ENCODE measurements at regions not wholly inside any gene's neighbourhood (a gene's known extent, or its start where the extent isn't known, plus 50 kb on each side); places are given as distances from the start of the nearest gene placed in this dataset.

- Histone ChIP-seq H3K36me3 (ENCODE audit: insufficient read depth, low read length) (no peaks in the 10 kb centered on the region), H2AFZ (ENCODE audit: low read depth, low read length) (no peak overlapping the region), H3K27me3 (ENCODE audit: insufficient read depth, low read depth, low read length) (peaks cover 50% of the 10 kb centered on the region), H3K9me3 (ENCODE audit: low read length) (no peaks in the 10 kb centered on the region), H3F3A (ENCODE audit: insufficient read depth, low read length, poor library complexity, severe bottlenecking) (no peaks in the 10 kb centered on the region), H3K4me2 (ENCODE audit: low read length) (no peak overlapping the region), H4K20me1 (ENCODE audit: insufficient read depth) (no peaks in the 10 kb centered on the region), H3K27ac (ENCODE audit: low read length) (no peak overlapping the region), H3K9me2 (ENCODE audit: insufficient read depth, low read length) (no peaks in the 10 kb centered on the region), H3K9ac (ENCODE audit: low read length) (no peak overlapping the region), H3K79me2 (replicated peaks; ENCODE audit: insufficient read depth, low read length) (no peaks in the 10 kb centered on the region), H3K4me3 (ENCODE audit: low read length) (no peak overlapping the region)
- no peak for TF ChIP-seq SMC3 (conservative IDR thresholded peaks at IDR 0.05; ENCODE audit: poor library complexity)
- TF ChIP-seq POLR2AphosphoS5 (IDR thresholded peaks at IDR 0.05): no peak
- no peak for TF ChIP-seq RAD21 (conservative IDR thresholded peaks at IDR 0.05)
- TF ChIP-seq EZH2 (IDR thresholded peaks at IDR 0.05; ENCODE audit: borderline replicate concordance, insufficient read depth, low read length, poor library complexity, severe bottlenecking): no peak
- no peak for TF ChIP-seq REST (IDR thresholded peaks at IDR 0.05; ENCODE audit: borderline replicate concordance)
- TF ChIP-seq MXI1 (conservative IDR thresholded peaks at IDR 0.05; ENCODE audit: poor library complexity, severe bottlenecking): no peak
- no peak for TF ChIP-seq TAF1 (IDR thresholded peaks at IDR 0.05; ENCODE audit: low read depth)
- no peak for TF ChIP-seq EP300 (conservative IDR thresholded peaks at IDR 0.05; ENCODE audit: poor library complexity, severe bottlenecking)
- TF ChIP-seq, protein P1, sequence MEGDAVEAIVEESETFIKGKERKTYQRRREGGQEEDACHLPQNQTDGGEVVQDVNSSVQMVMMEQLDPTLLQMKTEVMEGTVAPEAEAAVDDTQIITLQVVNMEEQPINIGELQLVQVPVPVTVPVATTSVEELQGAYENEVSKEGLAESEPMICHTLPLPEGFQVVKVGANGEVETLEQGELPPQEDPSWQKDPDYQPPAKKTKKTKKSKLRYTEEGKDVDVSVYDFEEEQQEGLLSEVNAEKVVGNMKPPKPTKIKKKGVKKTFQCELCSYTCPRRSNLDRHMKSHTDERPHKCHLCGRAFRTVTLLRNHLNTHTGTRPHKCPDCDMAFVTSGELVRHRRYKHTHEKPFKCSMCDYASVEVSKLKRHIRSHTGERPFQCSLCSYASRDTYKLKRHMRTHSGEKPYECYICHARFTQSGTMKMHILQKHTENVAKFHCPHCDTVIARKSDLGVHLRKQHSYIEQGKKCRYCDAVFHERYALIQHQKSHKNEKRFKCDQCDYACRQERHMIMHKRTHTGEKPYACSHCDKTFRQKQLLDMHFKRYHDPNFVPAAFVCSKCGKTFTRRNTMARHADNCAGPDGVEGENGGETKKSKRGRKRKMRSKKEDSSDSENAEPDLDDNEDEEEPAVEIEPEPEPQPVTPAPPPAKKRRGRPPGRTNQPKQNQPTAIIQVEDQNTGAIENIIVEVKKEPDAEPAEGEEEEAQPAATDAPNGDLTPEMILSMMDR (IDR thresholded peaks at IDR 0.05; ENCODE audit: poor library complexity, severe bottlenecking): no peak
Observed at GRCh38 chr9:96026655-96027213, 151.2 kb downstream of the ERCC6L2 start.

DNA sequence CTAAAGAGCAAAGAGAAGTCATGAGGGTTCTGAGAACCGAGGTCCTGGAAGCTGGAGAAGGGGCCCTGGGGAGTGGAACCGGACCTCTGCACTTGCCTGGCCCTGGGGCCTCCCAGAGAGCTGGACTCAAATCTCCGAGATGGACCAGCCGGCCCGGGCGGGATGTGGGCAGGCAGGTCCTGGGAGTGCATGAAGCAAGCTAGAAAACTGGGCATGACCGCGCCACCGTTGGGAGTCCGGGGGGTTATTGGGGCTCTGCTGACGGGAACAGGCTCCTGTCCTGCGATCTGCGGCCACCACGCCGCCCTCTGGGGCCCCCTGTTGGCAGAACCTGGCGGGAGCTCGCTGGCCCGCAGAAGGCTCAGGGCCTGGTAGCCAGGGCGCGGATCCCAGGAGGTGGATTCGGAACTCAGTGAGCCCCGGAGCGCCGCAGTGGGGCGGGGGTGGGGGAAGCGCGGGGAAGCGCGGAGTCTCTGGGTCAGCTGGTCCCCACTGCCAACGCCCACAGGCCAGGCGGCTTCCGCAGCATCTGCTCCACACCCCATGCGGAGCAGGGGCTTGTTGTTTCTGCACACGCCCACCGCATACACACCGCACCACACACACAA is 150.6 kb downstream of the ERCC6L2 start:
- TF ChIP-seq RAD21 (conservative IDR thresholded peaks at IDR 0.05) (no peak), EP300 (conservative IDR thresholded peaks at IDR 0.05; ENCODE audit: poor library complexity, severe bottlenecking) (no peak), SMC3 (conservative IDR thresholded peaks at IDR 0.05; ENCODE audit: poor library complexity) (no peak), POLR2AphosphoS5 (IDR thresholded peaks at IDR 0.05) (no peak), TAF1 (IDR thresholded peaks at IDR 0.05; ENCODE audit: low read depth) (no peak), EZH2 (IDR thresholded peaks at IDR 0.05; ENCODE audit: borderline replicate concordance, insufficient read depth, low read length, poor library complexity, severe bottlenecking) (no peak), REST (IDR thresholded peaks at IDR 0.05; ENCODE audit: borderline replicate concordance) (no peak), MXI1 (conservative IDR thresholded peaks at IDR 0.05; ENCODE audit: poor library complexity, severe bottlenecking) (no peak)
- TF ChIP-seq, protein P1 (IDR thresholded peaks at IDR 0.05; ENCODE audit: poor library complexity, severe bottlenecking): no peak
- Histone ChIP-seq H3K27me3 (ENCODE audit: insufficient read depth, low read depth, low read length) (peaks cover 57% of the 10 kb centered on the region), H2AFZ (ENCODE audit: low read depth, low read length) (no peak overlapping the region), H3K79me2 (replicated peaks; ENCODE audit: insufficient read depth, low read length) (no peaks in the 10 kb centered on the region), H3K4me3 (ENCODE audit: low read length) (no peak overlapping the region), H3K4me2 (ENCODE audit: low read length) (no peak overlapping the region), H3K9ac (ENCODE audit: low read length) (no peak overlapping the region), H3K9me2 (ENCODE audit: insufficient read depth, low read length) (no peaks in the 10 kb centered on the region), H3F3A (ENCODE audit: insufficient read depth, low read length, poor library complexity, severe bottlenecking) (no peaks in the 10 kb centered on the region), H3K9me3 (ENCODE audit: low read length) (no peaks in the 10 kb centered on the region), H4K20me1 (ENCODE audit: insufficient read depth) (no peaks in the 10 kb centered on the region), H3K27ac (ENCODE audit: low read length) (no peak overlapping the region), H3K36me3 (ENCODE audit: insufficient read depth, low read length) (no peaks in the 10 kb centered on the region)

Data from neural cell (in vitro differentiated cells).